Parathyroid adenoma (tissue), 2 donors: ENCODE measurements at regions not wholly inside any gene's neighbourhood (a gene's known extent, or its start where the extent isn't known, plus 50 kb on each side); places are given as distances from the start of the nearest gene placed in this dataset.
"Not testable (repeated sequence)": the region's sequence is repeated elsewhere in the genome, so short reads cannot be mapped to it uniquely, and the experiment has no call there.

ENCODE experiments used
- H2AFZ ChIP-seq: fragments of 300-600 bp; sonication (generic); one replicate; pipeline ENCODE4 v1.7.0; 2017; ENCODE audit warnings: antibody characterized with exemption, mild to moderate bottlenecking
- H3K27ac ChIP-seq: fragments of 300-600 bp; sonication (generic); one replicate; pipeline ENCODE4 v1.7.0; 2017
- H3K27me3 ChIP-seq: fragments of 300-600 bp; sonication (generic); one replicate; pipeline ENCODE4 v1.7.0; 2017; ENCODE audit warnings: low read length; ENCODE audit not compliant: control insufficient read depth, insufficient read depth
- H3K36me3 ChIP-seq: fragments of 300-600 bp; sonication (generic); one replicate; pipeline ENCODE4 v1.7.0; 2017; ENCODE audit warnings: low read length; ENCODE audit not compliant: control insufficient read depth, insufficient read depth
- H3K4me1 ChIP-seq: fragments of 300-600 bp; sonication (generic); one replicate; pipeline ENCODE4 v1.7.0; 2017; ENCODE audit warnings: control low read depth
- H3K4me2 ChIP-seq: fragments of 300-600 bp; sonication (generic); one replicate; pipeline ENCODE4 v1.7.0; 2017; ENCODE audit warnings: low read length
- H3K4me3 ChIP-seq: fragments of 300-600 bp; sonication (generic); one replicate; pipeline ENCODE4 v1.7.0; 2017; ENCODE audit warnings: low read depth, low read length
- H3K79me2 ChIP-seq: fragments of 300-600 bp; sonication (generic); one replicate; pipeline ENCODE4 v1.7.0; 2017; ENCODE audit warnings: control low read depth
- H3K9ac ChIP-seq: fragments of 300-600 bp; sonication (generic); one replicate; pipeline ENCODE4 v1.7.0; 2017; ENCODE audit warnings: mild to moderate bottlenecking
- H3K9me3 ChIP-seq: fragments of 300-600 bp; sonication (generic); one replicate; pipeline ENCODE4 v1.7.0; 2017; ENCODE audit warnings: low read length; ENCODE audit not compliant: control insufficient read depth
- TF ChIP-seq, protein P1 (sequence below): fragments of 300-600 bp; sonication (generic); IDR thresholded peaks from one replicate; pipeline ENCODE4 v1.7.0; 2017; ENCODE audit warnings: antibody characterized with exemption, mild to moderate bottlenecking
- donor health status: primary hyperparathyroidism.

DNA sequence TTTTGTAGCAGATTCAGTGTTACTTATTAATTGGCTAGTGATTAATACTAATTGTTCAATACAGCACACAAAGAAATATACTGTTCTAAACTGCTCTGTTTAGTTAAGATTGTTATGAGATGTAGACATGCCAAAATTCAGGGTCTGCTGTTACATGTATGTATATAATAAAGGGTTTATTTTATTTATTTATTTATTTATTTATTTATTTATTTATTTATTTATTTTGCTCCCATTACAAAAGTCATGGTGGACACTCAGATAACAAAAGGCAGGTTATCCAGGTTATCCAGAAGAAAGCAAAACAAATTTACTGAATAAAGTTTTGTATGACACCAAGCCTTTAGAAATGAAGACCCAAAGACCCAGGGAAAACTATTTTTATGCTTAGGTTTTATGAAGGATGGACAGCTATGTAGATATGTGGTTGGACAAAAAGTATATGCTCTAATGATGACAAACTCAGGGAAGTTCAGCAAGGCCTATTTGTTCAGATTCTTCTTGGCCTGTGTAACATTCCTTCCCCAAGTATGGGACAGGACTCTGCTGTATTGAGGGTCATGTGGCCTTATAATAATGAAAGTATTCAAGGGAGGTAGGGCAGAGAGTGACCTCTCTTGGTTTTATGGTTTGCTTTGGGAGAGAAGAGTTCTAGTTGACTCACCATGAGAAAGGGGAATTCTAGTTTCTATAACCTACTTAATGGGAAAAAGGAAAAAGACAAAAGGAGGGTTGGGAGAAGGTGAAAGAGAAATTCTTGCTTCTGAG is 1056.8 kb downstream of the ROBO2 start:
- H3K27me3 ChIP-seq, result no peaks in the 10 kb centered on the region
- no peaks in the 10 kb centered on the region for H3K36me3 ChIP-seq
- H3K27ac ChIP-seq, result no peak overlapping the region
- H3K4me1 ChIP-seq, result no peaks in the 10 kb centered on the region
- H2AFZ ChIP-seq, result no peak overlapping the region
- H3K9ac ChIP-seq, result no peak overlapping the region
- no peak overlapping the region for H3K4me2 ChIP-seq
- H3K79me2 ChIP-seq, result no peaks in the 10 kb centered on the region
- TF ChIP-seq, protein P1, sequence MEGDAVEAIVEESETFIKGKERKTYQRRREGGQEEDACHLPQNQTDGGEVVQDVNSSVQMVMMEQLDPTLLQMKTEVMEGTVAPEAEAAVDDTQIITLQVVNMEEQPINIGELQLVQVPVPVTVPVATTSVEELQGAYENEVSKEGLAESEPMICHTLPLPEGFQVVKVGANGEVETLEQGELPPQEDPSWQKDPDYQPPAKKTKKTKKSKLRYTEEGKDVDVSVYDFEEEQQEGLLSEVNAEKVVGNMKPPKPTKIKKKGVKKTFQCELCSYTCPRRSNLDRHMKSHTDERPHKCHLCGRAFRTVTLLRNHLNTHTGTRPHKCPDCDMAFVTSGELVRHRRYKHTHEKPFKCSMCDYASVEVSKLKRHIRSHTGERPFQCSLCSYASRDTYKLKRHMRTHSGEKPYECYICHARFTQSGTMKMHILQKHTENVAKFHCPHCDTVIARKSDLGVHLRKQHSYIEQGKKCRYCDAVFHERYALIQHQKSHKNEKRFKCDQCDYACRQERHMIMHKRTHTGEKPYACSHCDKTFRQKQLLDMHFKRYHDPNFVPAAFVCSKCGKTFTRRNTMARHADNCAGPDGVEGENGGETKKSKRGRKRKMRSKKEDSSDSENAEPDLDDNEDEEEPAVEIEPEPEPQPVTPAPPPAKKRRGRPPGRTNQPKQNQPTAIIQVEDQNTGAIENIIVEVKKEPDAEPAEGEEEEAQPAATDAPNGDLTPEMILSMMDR, result no peak
- no peaks in the 10 kb centered on the region for H3K9me3 ChIP-seq
- H3K4me3 ChIP-seq, result no peak overlapping the region

DNA sequence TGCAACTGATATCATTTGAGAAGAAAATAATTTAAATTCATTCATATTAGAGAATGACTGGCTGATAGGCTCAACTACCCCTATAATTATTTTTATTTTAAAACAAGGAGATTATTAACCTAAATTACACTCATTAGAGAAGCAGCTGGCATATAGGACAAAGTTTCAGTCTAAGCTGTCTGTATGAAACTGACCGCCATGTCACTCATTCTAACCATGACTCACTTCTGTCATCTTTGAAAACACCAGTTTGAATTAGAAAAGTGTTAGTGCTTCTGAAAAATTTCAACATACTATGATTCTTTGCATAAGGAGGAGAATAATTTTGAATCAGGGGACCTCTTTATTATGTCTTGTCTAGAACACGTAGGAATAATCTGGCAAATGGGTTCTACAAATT is 1058.5 kb downstream of the ROBO2 start:
- TF ChIP-seq, protein P1, result no peak
- Histone ChIP-seq H2AFZ (no peak overlapping the region), H3K27me3 (no peaks in the 10 kb centered on the region), H3K4me1 (no peaks in the 10 kb centered on the region), H3K4me3 (no peak overlapping the region), H3K9ac (no peak overlapping the region), H3K9me3 (no peaks in the 10 kb centered on the region), H3K4me2 (no peak overlapping the region), H3K79me2 (no peaks in the 10 kb centered on the region), H3K36me3 (no peaks in the 10 kb centered on the region), H3K27ac (no peak overlapping the region)

DNA sequence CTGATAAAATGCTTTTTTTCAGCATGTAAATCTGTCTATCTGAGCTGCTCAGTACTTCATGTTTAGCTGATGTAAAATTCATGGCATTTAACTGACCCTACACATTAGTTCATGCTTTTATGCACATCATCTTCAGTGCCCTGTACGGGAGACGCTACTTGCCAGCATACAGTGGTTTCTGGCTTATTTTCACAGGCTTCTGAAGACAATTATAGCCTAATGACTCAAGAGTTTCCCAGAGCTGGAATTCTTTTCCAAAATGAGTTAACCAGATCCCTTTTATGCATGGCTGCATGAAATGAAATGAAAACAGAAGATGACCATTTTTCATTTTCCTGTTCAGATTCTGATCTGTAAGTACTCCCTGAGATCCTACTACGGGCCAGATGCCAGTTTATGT is 1061.5 kb downstream of the ROBO2 start:
- Histone ChIP-seq H3K36me3 (no peaks in the 10 kb centered on the region), H3K4me1 (no peaks in the 10 kb centered on the region), H2AFZ (no peak overlapping the region), H3K79me2 (no peaks in the 10 kb centered on the region), H3K4me3 (no peak overlapping the region), H3K4me2 (no peak overlapping the region), H3K27me3 (no peaks in the 10 kb centered on the region), H3K9ac (no peak overlapping the region), H3K27ac (no peak overlapping the region), H3K9me3 (no peaks in the 10 kb centered on the region)
- TF ChIP-seq, protein P1, result no peak

DNA sequence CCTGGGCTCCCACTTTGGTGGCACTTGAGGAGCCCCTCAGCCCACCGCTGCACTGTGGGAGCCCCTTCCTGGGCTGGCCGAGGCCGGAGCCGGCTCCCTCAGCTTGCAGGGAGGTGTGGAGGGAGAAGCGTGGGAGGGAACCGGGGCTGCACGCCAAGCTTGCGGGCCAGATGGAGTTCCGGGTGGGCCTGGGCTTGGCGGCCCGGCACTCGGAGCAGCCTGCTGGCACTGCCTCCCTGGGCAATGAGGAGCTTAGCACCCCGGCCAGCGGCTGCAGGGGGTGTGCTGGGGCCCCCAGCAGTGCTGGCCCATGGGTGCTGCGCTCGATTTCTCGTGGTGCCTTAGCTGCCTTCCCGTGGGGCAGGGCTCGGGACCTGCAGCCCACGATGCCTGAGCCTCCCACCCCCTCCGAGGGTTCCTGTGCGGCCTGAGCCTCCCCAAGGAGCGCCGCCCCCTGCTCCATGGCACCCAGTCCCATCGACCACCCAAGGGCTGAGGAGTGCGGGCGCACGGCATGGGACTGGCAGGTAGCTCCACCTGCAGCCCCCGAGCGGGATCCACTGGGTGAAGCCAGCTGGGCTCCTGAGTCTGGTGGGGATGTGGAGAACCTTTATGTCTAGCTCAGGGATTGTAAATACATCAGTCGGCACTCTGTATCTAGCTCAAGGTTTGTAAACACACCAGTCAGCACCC is 1068.5 kb downstream of the ROBO2 start:
- not testable (repeated sequence) for H3K9me3 ChIP-seq, H3K4me3 ChIP-seq, H3K27me3 ChIP-seq, H3K79me2 ChIP-seq, H2AFZ ChIP-seq, H3K4me1 ChIP-seq, H3K9ac ChIP-seq, H3K27ac ChIP-seq, H3K4me2 ChIP-seq, H3K36me3 ChIP-seq

DNA sequence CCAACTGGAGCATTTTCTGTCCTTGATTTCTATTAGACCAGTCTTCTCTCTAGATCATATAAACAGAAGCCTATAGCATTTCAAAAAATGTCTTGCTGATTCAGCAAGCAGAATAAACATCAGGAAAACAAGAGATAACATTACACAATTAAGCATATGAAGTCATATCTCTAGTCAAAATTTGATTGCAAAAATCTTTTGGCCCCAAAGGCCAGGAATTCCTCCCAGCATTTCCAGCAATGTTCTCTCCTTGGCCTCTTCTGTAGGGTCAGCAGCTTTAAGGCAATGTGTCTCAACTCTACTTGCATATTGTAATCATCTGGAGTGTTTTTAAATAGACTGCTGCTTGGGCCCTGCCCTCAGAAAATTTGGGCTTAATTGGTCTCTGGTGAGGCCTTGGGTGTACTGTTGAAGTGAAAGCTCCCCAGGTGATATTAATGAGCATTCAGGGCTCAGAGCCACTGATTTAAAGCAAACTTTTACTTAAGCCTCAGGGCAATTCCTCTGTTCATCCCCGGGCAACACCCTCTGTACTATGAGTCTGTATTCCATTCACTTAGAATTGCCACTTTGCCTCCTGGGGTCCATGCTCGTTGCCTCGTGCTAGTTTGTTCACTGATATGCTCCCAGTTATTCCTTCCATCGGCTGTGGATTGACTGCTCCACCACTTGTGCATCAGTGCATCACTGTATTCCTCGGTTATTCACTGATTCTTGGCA is 1072.6 kb downstream of the ROBO2 start:
- Histone ChIP-seq H3K9ac (no peak overlapping the region), H3K4me2 (no peak overlapping the region), H3K79me2 (no peaks in the 10 kb centered on the region), H3K36me3 (no peaks in the 10 kb centered on the region), H3K4me1 (no peaks in the 10 kb centered on the region), H3K4me3 (no peak overlapping the region), H3K27me3 (no peaks in the 10 kb centered on the region), H3K27ac (no peak overlapping the region), H3K9me3 (no peaks in the 10 kb centered on the region), H2AFZ (no peak overlapping the region)
- TF ChIP-seq, protein P1, result no peak
